COR-L47 (cell line): ENCODE measurements at regions not wholly inside any gene's neighbourhood (a gene's known extent, or its start where the extent isn't known, plus 50 kb on each side); places are given as distances from the start of the nearest gene placed in this dataset.

Source experiments
- DNase-seq: peaks from one replicate; lab custom pipeline; 2025; lab: John Stamatoyannopoulos, UW

- DNase-seq = no peak
Observed at GRCh38 chr2:42855221-42855970, 63.0 kb upstream of the HAAO start.

- DNase-seq = no peak
Observed at GRCh38 chr2:42854207-42854818, 61.9 kb upstream of the HAAO start.

- DNase-seq = no peak
Observed at GRCh38 chr2:42853549-42854206, 61.3 kb upstream of the HAAO start.

GRCh38 chr2:42852798-42853197, 60.4 kb upstream of the HAAO start:
- DNase-seq = no peak

GRCh38 chr2:42851740-42852250, 59.4 kb upstream of the HAAO start:
- no peak for DNase-seq

- DNase-seq = no peak
Observed at GRCh38 chr2:42851186-42851585, 58.8 kb upstream of the HAAO start.

- DNase-seq = no peak
Observed at GRCh38 chr2:42850016-42850805, 57.8 kb upstream of the HAAO start.

- DNase-seq = no peak
Observed at GRCh38 chr2:42849311-42849710, 56.9 kb upstream of the HAAO start.

- no peak for DNase-seq
Observed at GRCh38 chr2:42848726-42849290, 56.4 kb upstream of the HAAO start.

- DNase-seq = no peak
Observed at GRCh38 chr2:42848265-42848664, 55.9 kb upstream of the HAAO start.

- no peak for DNase-seq
Observed at GRCh38 chr2:42847596-42848151, 55.3 kb upstream of the HAAO start.

GRCh38 chr2:42846932-42847595, 54.7 kb upstream of the HAAO start:
- no peak for DNase-seq

- DNase-seq = no peak
Observed at GRCh38 chr2:42846026-42846425, 53.6 kb upstream of the HAAO start.

GRCh38 chr2:42844901-42845821, 52.8 kb upstream of the HAAO start:
- DNase-seq = no peak

GRCh38 chr2:42844366-42844765, 52.0 kb upstream of the HAAO start:
- DNase-seq = no peak

GRCh38 chr2:42843611-42844010, 51.2 kb upstream of the HAAO start:
- DNase-seq = no peak

GRCh38 chr2:42843131-42843530, 50.7 kb upstream of the HAAO start:
- DNase-seq = no peak

- no peak for DNase-seq
Observed at GRCh38 chr2:42842466-42842865, 50.1 kb upstream of the HAAO start.
